Limb (tissue), 2 donors: ENCODE measurements at regions not wholly inside any gene's neighbourhood (a gene's known extent, or its start where the extent isn't known, plus 50 kb on each side); places are given as distances from the start of the nearest gene placed in this dataset.
"Not testable (repeated sequence)": the region's sequence is repeated elsewhere in the genome, so short reads cannot be mapped to it uniquely, and the experiment has no call there.

Source experiments
- DNase-seq, 2 donors: peaks; one replicate each; pipeline ENCODE4 v3.0.0-alpha.2; 2016; ENCODE audit errors: extremely low spot score in 2 of 2

DNA sequence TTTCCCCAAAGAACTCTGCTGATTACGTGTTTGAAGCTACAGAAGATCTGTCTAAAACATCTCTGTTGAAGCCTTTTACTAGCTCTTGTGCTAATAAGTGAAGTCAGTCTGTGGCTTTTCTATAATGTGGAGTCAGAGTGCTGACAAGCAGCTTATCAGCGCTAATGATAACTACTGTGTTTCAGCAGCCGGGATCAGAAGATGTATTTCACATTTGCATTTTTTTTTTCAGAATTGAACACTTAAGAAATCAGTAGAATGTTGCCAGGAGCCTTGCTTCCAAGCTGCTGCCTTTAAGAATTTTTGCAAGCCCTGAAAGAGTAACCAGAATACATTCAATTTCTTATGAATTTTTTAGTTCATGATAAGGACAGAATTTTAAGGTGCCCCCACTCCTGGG lies 519.4 kb upstream of the NR5A2 start:
- no peak for DNase-seq

DNA sequence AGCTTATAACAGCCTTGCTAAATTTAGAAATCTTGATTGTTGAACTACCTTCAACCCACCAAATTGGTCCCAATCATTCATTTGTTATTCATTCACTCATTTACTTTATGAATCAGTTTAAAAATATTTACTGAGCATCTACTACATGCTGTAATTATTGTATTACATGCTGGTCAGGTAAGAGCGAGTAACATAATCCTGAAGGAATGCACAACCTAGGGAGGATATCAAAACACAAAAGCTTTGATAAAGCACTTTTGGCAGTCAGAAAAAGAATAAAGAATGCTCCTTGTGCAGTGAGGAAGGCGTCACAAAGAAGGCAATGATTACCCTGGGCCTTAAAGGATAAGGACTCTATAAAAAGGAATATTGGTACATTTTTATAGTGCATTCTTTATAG lies 518.9 kb upstream of the NR5A2 start:
- DNase-seq: no peak

DNA sequence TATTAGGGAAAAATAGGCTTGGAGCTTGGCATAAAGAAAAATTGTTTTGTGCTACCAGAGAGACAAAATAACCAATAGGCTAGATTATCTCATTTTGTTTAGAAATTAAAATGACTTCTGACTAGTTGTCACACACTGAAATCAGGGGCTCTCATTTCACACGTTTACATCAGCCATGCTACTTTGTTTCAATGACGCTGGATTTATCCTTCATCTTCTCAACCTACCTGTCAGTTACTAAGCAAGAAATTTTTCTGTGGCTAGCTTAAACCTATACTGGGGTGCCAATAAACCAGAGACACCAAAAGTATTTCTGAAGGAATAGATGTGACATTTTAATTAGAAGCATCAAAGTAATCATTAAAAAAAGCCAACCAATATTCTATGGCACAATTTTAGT lies 518.1 kb upstream of the NR5A2 start:
- no peak for DNase-seq

DNA sequence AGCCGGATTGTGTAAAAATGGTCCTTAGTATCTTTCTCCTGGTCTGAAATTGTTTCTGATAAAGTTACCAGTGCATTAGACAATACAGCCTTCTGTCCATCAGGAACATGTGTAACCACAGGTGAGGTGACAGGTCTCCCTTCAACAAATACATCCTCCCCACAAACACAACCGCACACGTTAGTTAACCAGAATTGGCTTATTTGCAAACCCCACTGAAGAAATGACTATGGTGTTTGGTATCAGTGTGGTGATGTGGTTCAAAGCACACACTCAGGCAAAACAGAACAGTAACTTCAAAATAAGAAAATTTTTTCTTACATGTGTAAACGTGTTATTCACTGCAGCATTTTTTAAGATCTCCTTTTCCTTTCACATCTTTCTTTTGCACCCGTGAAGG lies 517.2 kb upstream of the NR5A2 start:
- DNase-seq: no peak

DNA sequence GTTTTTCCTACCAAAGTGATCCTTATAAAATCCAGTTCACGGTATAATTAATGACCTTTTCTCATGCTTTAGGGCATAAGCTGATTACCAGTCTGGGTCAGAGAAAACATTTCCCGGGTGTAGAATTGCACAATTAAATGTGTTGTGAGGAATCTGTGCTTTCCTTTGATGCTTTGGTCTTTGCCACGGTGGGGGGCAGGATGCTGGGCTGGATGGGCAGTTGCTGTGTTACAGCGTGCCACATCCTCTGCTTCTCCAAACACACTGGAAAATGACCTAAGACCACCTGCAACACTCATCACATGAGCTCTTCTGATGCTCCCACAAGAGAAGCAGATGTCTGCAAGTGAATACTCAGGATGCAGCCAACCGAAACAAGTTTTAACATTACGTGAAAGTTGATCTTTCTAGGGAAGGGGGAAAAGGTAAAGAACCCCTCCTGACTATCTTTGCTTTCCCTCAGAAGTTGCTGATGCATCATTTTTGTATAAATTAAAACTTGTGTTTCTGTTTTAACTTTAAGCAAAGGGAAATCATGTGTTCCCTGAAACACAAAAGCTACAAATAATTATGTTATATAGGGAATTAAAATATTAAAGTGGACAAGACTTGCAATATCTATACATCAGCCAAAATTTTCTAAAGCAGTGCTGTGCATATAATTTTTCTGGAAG lies 515.3 kb upstream of the NR5A2 start:
- DNase-seq: no peak

DNA sequence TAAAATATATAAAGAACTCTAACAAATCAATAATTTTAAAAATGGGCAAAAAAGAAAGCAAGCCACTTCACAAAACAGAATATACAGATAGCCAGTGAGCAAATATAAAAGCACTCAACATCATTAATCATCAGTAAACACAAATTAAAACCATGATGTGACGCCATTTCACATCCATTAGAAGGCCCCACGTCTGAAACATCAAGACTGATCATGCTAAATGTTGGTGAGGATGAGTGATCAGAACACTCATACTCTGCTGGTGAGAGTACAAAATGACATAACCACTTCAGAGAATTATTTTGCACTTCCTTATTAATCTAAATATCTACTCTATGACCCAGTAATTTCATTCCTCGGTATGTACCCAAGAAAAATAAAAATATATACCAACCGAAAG lies 512.2 kb upstream of the NR5A2 start:
- DNase-seq: no peak

DNA sequence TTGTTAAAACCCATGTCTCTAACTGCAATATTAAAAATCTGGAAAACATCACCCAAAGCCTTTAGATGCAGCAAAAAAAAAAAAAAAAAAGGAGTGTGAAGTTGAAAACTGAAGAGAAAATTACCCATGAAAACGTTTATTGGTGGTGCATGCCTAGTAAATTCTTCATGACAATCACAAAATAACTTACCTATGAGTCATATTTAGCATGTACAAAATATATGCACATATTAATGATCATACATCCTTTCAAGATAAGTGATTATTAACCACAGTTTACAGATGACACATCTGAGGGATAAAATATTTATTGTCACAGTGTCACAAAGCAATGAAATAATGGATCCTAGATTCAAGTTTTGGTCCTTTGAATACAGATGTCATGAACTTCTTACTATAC lies 505.2 kb upstream of the NR5A2 start:
- DNase-seq: no peak

DNA sequence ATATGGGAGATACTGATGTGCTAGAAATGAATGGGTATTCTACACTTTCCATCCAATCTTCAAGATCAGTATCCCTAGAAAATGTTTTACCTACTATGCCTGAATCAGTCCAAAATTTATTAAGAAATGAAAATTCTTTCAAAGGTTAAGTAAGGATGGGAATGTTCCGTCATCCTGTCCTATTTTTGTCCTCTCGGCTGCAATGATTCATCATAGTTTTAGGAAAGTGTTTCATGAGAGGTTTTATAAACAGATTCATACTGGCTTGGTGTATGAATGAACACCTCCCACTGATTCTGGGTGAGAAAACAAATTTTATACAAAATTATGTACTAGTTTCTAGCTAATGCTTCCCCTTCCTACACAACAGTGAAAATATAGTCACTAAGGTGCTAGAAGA lies 504.6 kb upstream of the NR5A2 start:
- DNase-seq: no peak

DNA sequence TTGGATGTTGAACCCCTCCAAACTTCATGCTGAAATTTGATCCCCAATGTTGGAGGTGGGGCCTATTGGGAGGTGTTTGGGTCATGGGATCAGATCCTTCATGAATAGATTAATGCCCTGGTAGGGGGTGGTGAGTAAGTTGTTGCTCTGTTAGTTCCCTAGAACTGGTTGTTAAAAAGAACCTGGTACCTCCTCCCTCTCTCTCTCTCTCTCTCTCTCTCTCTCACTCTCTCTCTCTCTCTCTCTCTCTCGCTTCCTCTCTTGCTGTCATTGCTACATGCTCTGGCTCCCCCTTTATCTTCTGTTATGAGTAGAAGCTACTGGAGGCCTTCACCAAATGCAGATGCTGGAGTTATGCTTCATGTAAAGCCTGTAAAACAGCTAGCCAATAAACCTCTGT lies 498.2 kb upstream of the NR5A2 start:
- DNase-seq: no peak

DNA sequence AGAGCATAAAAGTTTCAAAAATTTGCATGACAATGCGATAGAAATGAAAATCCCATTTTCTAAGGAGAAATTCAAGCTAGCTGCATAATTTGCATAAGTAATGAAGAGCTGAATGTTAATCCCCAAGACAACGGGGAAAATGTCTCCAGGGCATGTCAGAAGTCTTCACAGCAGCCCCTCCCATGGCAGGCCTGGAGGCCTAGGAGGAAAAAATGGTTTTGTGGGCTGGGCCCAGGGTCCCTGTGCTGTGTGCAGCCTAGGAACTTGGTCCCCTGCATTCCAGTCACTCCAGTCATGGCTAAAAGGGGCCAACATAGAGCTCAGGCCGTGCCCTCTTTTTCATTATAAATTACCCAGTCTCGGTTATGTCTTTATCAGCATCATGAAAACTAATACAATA lies 494.1 kb upstream of the NR5A2 start:
- DNase-seq: not testable (repeated sequence)

DNA sequence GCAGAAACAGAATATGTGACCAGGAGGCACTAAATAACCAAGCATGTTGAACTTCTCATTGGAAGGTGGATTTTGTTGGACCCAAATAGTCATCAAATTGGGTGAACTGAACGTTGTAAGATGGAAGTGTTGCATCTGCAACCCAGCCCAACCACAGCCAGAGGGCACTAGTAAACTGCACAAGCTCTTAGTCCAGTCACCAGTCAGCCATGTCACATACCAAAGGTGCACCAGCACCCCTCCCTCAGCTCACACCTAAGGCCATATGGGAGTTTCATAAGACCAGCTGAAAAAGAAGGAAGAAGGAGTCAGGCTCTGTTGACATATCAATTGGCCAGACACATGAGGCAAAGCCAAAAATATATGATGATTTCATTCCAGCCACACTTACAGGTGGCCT lies 481.7 kb upstream of the NR5A2 start:
- no peak for DNase-seq

DNA sequence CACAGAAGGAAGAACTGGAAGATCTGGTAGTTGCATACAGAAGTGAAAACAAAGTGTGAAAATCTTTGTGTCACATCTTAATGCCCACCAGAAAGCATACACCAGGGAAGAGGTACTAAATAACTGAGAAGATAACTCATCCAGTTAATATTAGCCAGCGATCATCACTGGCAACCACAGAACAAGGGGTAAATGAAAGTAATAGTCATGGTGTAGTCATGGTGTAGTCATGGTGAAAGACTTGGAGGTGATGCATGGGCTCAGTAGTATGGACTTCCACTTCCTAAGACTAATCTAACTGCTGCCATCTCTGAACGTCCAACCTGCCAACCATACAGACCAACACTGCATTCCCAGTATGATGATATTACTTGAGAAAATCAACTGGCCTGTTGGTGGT lies 481.2 kb upstream of the NR5A2 start:
- DNase-seq: no peak

DNA sequence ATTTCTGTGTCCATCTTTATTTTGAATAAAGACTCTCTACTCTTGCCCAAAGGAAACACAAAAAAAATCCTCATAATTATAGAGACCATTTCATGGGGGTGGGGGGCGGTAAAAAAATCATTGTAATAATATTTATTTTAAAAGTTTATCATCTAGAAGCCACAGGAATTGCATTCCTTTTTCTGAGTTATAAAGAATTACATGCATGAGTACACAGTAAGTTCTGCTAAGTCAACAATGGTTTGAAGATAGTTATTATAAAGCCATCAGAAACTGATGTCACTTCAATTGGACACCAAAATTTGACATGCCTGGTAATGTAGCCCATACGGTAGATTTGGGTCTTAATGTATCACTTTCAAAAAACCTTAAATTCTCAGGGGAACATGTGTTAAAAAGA lies 478.1 kb upstream of the NR5A2 start:
- DNase-seq: no peak

DNA sequence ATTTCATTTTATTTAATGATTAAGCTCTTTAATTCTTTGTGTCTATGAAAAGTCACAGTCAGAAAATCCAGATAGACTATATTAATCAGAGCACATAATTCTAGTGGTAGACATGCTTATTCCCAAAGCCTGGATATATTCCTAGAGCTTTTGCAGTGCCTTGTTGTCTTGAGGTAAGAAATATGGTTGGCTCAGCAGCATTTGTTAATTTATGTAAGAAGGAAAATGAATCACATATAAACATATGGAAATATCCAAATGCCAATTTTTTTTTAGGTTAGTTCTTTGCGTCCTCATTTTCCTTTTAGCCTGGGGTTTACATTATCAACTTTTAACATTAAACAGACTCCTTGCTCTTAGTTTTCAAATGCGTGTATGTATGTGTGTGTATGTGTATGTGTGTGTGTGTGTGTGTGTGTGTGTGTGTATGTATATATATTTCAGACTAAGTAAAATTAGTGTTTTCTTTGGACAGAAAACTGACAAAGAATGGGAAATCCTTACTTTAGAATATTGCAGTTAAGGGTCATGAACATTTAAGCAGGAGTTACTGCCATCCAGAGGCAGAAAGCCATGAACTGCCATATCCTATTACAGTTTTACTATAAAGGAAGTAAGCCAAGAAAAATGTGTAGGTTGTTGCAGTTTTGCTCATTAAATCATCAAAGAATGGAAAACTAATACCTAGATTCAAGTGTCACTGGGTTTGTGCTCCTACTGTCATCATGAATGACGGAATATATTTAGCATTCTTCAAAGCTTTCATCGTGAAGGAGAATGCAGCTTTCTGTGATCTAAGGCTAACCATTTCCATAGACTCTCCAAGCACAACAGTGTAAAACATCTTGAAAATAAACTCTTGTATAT lies 477.1 kb upstream of the NR5A2 start:
- DNase-seq: peak in 1 of 2 donors; percentile 68

DNA sequence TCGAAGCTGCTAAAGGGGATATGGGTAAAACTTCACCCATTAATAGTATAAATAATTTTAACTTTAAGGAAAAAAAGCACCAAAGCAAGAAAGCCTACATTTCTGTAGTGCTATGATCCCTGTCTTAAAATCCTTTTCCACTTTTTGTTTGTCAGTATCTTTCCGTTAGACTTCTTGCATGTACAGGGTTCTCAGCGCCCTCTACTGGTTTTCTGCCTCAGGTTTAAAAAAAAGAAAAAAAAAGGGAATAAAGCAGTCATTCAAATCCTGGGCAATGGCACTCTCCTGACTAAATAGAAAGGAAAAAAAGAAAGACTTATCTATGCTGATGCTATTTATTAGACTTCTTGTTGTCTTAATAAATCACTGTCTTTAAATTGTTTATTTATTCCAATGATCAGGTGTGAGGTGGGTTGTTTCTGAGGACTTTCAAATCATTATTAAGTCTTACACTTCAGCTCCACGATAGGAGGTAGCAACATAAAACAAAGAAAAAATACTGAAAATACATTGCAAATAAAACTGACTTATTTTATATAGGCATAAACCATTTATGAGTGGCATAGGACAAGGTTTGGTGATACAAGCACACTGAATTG lies 475.4 kb upstream of the NR5A2 start:
- peak; percentile 58 to 87 for DNase-seq

DNA sequence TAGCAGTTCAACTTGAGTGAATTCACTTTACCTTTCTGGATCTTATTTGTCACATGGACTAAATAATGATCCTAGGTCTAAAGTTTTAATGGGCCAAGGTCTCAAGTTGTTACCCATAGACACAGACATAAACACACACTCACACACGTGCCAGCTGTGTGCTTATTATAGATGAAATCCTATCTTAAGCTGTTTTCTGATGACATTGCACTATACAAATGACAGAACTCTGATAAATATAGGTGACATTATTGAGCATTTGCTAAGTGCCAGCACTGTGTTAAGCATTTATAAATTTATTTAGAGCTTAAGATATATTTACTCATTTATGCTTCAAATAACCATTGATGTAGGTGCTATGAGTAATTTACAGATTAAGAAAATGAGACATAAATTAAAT lies 474.4 kb upstream of the NR5A2 start:
- no peak for DNase-seq

DNA sequence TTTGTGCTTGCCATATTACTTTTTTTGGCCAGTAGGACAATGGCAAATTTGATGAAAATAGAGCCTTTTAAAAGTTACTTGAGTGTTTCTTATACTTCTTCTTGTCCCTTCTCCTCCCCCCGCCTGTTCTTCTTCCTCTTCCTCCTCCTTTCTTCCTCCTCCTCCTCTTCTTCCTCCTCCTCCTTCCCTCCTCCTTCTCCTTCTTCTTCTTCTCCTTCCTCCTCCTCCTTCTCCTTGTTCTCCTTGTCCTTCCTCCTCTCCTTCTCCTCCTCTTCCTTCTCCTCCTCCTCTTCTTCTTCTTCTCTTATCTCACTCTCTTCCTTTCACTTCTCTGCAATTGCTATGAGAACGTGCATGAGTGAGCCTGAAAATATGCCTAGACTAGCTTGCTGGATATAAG lies 466.2 kb upstream of the NR5A2 start:
- DNase-seq: no peak

DNA sequence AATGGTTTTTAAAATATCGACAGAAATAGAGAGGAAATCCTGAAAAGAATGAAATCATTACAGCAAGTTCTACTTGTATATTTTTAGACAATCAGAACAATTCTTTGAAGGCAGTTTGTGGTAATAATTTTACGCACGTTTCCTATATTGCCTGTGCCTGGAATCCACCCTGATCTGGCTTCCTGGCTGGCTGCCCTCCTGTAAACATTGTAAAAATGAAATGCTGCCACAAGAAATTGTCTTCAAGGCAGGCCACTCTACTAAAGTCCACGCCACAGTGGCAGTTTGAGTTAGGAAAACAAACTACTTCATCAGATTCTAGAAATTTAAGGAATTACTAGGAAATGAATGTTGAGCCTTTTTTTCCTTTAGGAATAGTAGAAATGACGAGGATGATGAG lies 454.5 kb upstream of the NR5A2 start:
- DNase-seq: peak in 1 of 2 donors; percentile 7

DNA sequence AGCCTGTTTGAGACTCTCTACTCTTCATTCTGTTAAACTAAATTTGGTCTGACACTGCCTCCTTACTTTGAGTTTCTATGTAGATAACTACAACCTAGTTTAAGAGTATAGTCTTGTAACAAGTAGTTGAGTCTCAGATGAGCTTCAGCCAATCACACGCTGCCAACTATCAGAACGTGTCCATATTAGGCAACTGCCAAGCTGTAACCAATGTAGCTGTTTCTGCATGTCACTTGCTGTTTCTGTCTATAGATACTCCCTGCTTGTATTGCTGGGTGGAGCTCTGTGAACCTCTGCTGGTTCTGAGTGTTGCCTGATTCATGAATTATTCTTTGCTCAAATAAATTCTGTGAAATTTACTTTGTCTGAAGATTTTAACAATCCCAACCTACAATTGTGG lies 452.6 kb upstream of the NR5A2 start:
- DNase-seq: no peak

DNA sequence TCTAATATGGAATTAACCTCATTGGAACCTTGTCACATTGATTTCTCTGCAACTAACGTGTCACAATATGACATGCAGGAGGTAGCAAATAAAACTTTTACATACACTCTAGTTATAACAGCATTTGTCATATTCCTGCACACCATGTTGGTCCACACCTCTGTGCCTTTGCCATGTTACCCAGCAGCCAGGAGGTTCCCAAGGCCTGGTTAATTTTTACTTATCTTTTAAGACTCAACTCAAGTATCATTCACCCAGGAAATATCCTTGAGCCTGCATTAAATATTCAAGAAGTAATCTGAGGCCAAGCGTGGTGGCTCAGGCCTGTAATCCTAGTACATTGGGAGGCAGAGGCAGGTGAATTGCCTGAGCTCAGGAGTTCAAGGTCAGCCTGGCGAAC lies 447.2 kb upstream of the NR5A2 start:
- DNase-seq: no peak

DNA sequence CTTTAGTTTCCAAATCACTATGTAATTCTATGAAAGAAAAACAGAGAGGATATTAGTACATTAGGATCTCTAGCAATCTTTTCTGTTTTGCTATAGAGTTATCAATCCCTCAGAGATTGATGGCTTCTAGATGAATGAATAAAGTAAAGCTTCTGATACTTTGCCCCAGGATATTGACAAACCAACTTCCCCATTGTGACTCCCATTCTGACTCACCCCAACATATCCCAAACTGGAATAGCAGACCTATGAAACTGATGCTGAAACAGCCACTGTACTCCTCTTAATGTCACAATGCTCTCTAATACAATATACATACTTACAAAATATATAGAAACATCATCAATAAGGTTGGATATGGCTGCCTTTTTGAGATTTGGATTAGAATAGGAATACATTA lies 442.1 kb upstream of the NR5A2 start:
- no peak for DNase-seq

DNA sequence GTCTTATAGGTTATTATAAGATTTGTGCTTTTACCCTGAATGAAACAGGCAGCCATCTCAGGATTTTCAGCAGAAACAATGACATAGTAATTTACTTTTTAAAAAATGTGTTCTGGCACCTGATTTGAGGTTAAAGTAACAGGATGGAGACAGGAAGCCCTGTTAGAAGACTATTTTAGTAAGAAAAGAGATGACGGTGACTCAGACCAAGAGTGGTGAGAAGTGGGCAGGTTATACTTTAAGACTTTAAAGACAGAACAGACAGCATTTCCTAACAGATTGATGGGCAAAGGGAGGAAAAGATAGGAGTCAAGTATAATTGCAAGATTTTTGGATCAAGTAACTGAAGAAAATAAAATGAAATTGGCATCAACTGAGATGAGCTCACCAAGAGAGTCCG lies 436.8 kb upstream of the NR5A2 start:
- no peak for DNase-seq

DNA sequence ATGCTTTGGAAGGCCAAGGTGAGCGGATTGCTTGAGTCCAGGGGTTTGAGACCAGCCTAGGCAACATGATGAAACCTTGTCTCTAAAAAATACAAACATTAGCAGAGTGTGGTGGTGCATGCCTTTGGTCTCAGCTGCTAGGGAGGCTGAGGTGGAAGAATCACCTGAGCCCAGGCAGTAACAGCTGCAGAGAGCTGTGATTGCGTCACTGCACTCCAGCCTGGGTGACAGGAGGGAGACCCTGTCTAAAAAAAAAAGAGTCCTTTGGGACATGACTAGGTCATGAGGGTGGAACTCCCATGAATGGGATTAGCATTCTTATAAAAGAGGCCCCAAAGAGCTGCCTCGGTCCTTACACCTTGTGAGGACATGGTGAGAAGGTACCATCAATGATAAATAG lies 436.0 kb upstream of the NR5A2 start:
- DNase-seq: no peak
